ENCODE measurements at regions not wholly inside any gene's neighbourhood (a gene's known extent, or its start where the extent isn't known, plus 50 kb on each side); places are given as distances from the start of the nearest gene placed in this dataset.

- TF ChIP-seq CTCF (conservative IDR thresholded peaks at IDR 0.05; ENCODE audit: low read depth, low read length) (no peak), EZH2 (IDR thresholded peaks at IDR 0.05; ENCODE audit: borderline replicate concordance, low read depth, low read length, poor library complexity, severe bottlenecking) (no peak)
Measured at GRCh38 chr5:38789134-38789533, 56.7 kb upstream of the OSMR start.

Data from A673 (cell line).